HG02623 (cell line): ENCODE measurements at regions not wholly inside any gene's neighbourhood (a gene's known extent, or its start where the extent isn't known, plus 50 kb on each side); places are given as distances from the start of the nearest gene placed in this dataset.
"Not testable (repeated sequence)": the region's sequence is repeated elsewhere in the genome, so short reads cannot be mapped to it uniquely, and the experiment has no call there.

Source experiments
- ATAC-seq: cut with Tn5 transposase; IDR thresholded peaks from one replicate; pipeline ENCODE4 v1.9.1; 2021; ENCODE audit warnings: moderate library complexity; ENCODE audit not compliant: unreplicated experiment

- no peak for ATAC-seq
Measured at GRCh38 chr20:12924126-12924525, 84.6 kb upstream of the SPTLC3 start.

- ATAC-seq, result peak; percentile 96
Measured at GRCh38 chr20:12925210-12925755, 83.5 kb upstream of the SPTLC3 start.

- ATAC-seq, result no peak
Measured at GRCh38 chr20:12925863-12926793, 82.6 kb upstream of the SPTLC3 start.

GRCh38 chr20:12927489-12927888 is 81.3 kb upstream of the SPTLC3 start:
- no peak for ATAC-seq

- ATAC-seq, result no peak
Measured at GRCh38 chr20:12928358-12928754, 80.4 kb upstream of the SPTLC3 start.

GRCh38 chr20:12928755-12929401 is 79.9 kb upstream of the SPTLC3 start:
- no peak for ATAC-seq

- ATAC-seq, result no peak
Measured at GRCh38 chr20:12936020-12936419, 72.8 kb upstream of the SPTLC3 start.

- no peak for ATAC-seq
Measured at GRCh38 chr20:12936524-12936923, 72.2 kb upstream of the SPTLC3 start.

- ATAC-seq, result no peak
Measured at GRCh38 chr20:12941025-12941424, 67.7 kb upstream of the SPTLC3 start.

GRCh38 chr20:12942123-12942522 is 66.6 kb upstream of the SPTLC3 start:
- no peak for ATAC-seq

GRCh38 chr20:12946789-12947188 is 62.0 kb upstream of the SPTLC3 start:
- ATAC-seq, result no peak

- no peak for ATAC-seq
Measured at GRCh38 chr20:12947691-12948090, 61.1 kb upstream of the SPTLC3 start.

- ATAC-seq, result no peak
Measured at GRCh38 chr20:12949429-12949980, 59.3 kb upstream of the SPTLC3 start.

- ATAC-seq, result not testable (repeated sequence)
Measured at GRCh38 chr20:12954254-12954653, 54.5 kb upstream of the SPTLC3 start.

GRCh38 chr20:12955611-12956010 is 53.2 kb upstream of the SPTLC3 start:
- ATAC-seq, result no peak

GRCh38 chr20:12956303-12956702 is 52.5 kb upstream of the SPTLC3 start:
- ATAC-seq, result no peak

GRCh38 chr20:12957968-12958367 is 50.8 kb upstream of the SPTLC3 start:
- no peak for ATAC-seq
